IPS DF 6.9 (cell line): ENCODE measurements at regions not wholly inside any gene's neighbourhood (a gene's known extent, or its start where the extent isn't known, plus 50 kb on each side); places are given as distances from the start of the nearest gene placed in this dataset.

ENCODE experiments used
- DNase-seq: peaks from one replicate; pipeline ENCODE4 v3.0.0-alpha.2; 2013; ENCODE audit warnings: low read depth, low spot score
- H3K27ac ChIP-seq: one replicate; pipeline ENCODE4 v1.5.1; 2013; ENCODE audit warnings: low read length, control low read depth
- H3K27me3 ChIP-seq: 2 replicates; pipeline ENCODE4 v1.6.1; 2013; ENCODE audit warnings: mild to moderate bottlenecking, low read length; ENCODE audit not compliant: control insufficient read depth, insufficient read depth
- H3K36me3 ChIP-seq: 2 replicates; pipeline ENCODE4 v1.6.1; 2013; ENCODE audit warnings: low read length; ENCODE audit not compliant: control insufficient read depth, insufficient read depth
- H3K4me1 ChIP-seq: 2 replicates; pipeline ENCODE4 v1.6.1; 2013; ENCODE audit warnings: low read length; ENCODE audit not compliant: control insufficient read depth, insufficient read depth
- H3K4me3 ChIP-seq: 2 replicates; pipeline ENCODE4 v1.5.1; 2013; ENCODE audit warnings: mild to moderate bottlenecking, low read length
- H3K9me3 ChIP-seq: 2 replicates; pipeline ENCODE4 v1.6.1; 2013; ENCODE audit warnings: low read length, inconsistent platforms; ENCODE audit not compliant: control insufficient read depth, insufficient read depth
- WGBS: extraction: QIAGEN DNeasy Blood & Tissue Kit; methylation state at CpG from one replicate; pipeline ENCODE4 v1.1.7; 2013; ENCODE audit warnings: mixed read lengths, missing lambda C conversion rate; ENCODE audit not compliant: insufficient read length, insufficient coverage; 5-methylcytosine and 5-hydroxymethylcytosine counted together

- H3K27me3 ChIP-seq, result no peaks in the 10 kb centered on the region
- no peak for DNase-seq
- WGBS, result no CpG with 5 or more reads among the region's 2 CpGs
- H3K27ac ChIP-seq, result no peak overlapping the region
- no peak overlapping the region for H3K4me3 ChIP-seq
- H3K4me1 ChIP-seq, result peaks cover 3% of the 10 kb centered on the region; the same call in 1 of the 2 replicates
- no peaks in the 10 kb centered on the region for H3K36me3 ChIP-seq
- H3K9me3 ChIP-seq, result no peaks in the 10 kb centered on the region
These were observed 103.0 kb downstream of the SLC30A10 start for GRCh38 chr1:219825355-219825754.

GRCh38 chr1:219824338-219824737, 104.0 kb downstream of the SLC30A10 start:
- Histone ChIP-seq H3K27ac (no peak overlapping the region), H3K27me3 (no peaks in the 10 kb centered on the region), H3K4me3 (no peak overlapping the region), H3K9me3 (no peaks in the 10 kb centered on the region), H3K36me3 (no peaks in the 10 kb centered on the region), H3K4me1 (peaks cover 3% of the 10 kb centered on the region; the same call in 1 of the 2 replicates)
- no CpG with 5 or more reads among the region's 2 CpGs for WGBS
- DNase-seq, result no peak

GRCh38 chr1:219820551-219820950, 107.8 kb downstream of the SLC30A10 start:
- Histone ChIP-seq H3K36me3 (no peaks in the 10 kb centered on the region), H3K4me1 (peaks cover 2% of the 10 kb centered on the region; the same call in 1 of the 2 replicates), H3K27ac (no peak overlapping the region), H3K4me3 (no peak overlapping the region), H3K27me3 (no peaks in the 10 kb centered on the region), H3K9me3 (no peaks in the 10 kb centered on the region)
- no CpG with 5 or more reads among the region's 2 CpGs for WGBS
- no peak for DNase-seq

- Histone ChIP-seq H3K27me3 (no peaks in the 10 kb centered on the region), H3K4me3 (no peak overlapping the region), H3K36me3 (no peaks in the 10 kb centered on the region), H3K4me1 (peaks cover 2% of the 10 kb centered on the region; the same call in 1 of the 2 replicates), H3K27ac (no peak overlapping the region), H3K9me3 (no peaks in the 10 kb centered on the region)
- WGBS, result no CpG with 5 or more reads among the region's 2 CpGs
- no peak for DNase-seq
These were observed 110.4 kb downstream of the SLC30A10 start for GRCh38 chr1:219817914-219818313.

- no peaks in the 10 kb centered on the region for H3K36me3 ChIP-seq
- no CpG with 5 or more reads among the region's 1 CpG for WGBS
- no peak overlapping the region for H3K4me3 ChIP-seq
- no peaks in the 10 kb centered on the region for H3K9me3 ChIP-seq
- no peak for DNase-seq
- H3K27me3 ChIP-seq, result no peaks in the 10 kb centered on the region
- H3K27ac ChIP-seq, result no peak overlapping the region
- peaks cover 2% of the 10 kb centered on the region; the same call in 1 of the 2 replicates for H3K4me1 ChIP-seq
These were observed 115.1 kb downstream of the SLC30A10 start for GRCh38 chr1:219813294-219813693.

- no peaks in the 10 kb centered on the region for H3K36me3 ChIP-seq
- peak; percentile 55 for DNase-seq
- no peaks in the 10 kb centered on the region for H3K27me3 ChIP-seq
- H3K4me3 ChIP-seq, result no peak overlapping the region
- no CpG with 5 or more reads among the region's 4 CpGs for WGBS
- H3K27ac ChIP-seq, result no peak overlapping the region
- H3K9me3 ChIP-seq, result no peaks in the 10 kb centered on the region
- peaks cover 2% of the 10 kb centered on the region; the same call in 1 of the 2 replicates for H3K4me1 ChIP-seq
These were observed 115.7 kb downstream of the SLC30A10 start for GRCh38 chr1:219812491-219813203.

- H3K9me3 ChIP-seq, result no peaks in the 10 kb centered on the region
- no peak overlapping the region for H3K27ac ChIP-seq
- no CpG with 5 or more reads among the region's 4 CpGs for WGBS
These were observed 116.3 kb downstream of the SLC30A10 start for GRCh38 chr1:219812086-219812485.

GRCh38 chr1:219810451-219810850, 117.9 kb downstream of the SLC30A10 start:
- H3K27me3 ChIP-seq, result no peaks in the 10 kb centered on the region
- no peak for DNase-seq
- peaks cover 2% of the 10 kb centered on the region; the same call in 1 of the 2 replicates for H3K4me1 ChIP-seq
- H3K36me3 ChIP-seq, result no peaks in the 10 kb centered on the region
- H3K4me3 ChIP-seq, result no peak overlapping the region
- H3K9me3 ChIP-seq, result no peaks in the 10 kb centered on the region
- WGBS, result no CpG with 5 or more reads among the region's 5 CpGs
- H3K27ac ChIP-seq, result no peak overlapping the region

More at GRCh38 chr1:219812086-219812485, 116.3 kb downstream of the SLC30A10 start:
- H3K36me3 ChIP-seq, result no peaks in the 10 kb centered on the region
- DNase-seq, result no peak
- no peak overlapping the region for H3K4me3 ChIP-seq
- H3K27me3 ChIP-seq, result no peaks in the 10 kb centered on the region
- peaks cover 2% of the 10 kb centered on the region; the same call in 1 of the 2 replicates for H3K4me1 ChIP-seq

- Histone ChIP-seq H3K36me3 (no peaks in the 10 kb centered on the region), H3K9me3 (no peaks in the 10 kb centered on the region), H3K27ac (no peak overlapping the region), H3K4me1 (peaks cover 2% of the 10 kb centered on the region; the same call in 1 of the 2 replicates), H3K4me3 (no peak overlapping the region), H3K27me3 (no peaks in the 10 kb centered on the region)
- no CpG with 5 or more reads among the region's 7 CpGs for WGBS
- DNase-seq, result no peak
These were observed 119.6 kb downstream of the SLC30A10 start for GRCh38 chr1:219808790-219809189.

- H3K4me3 ChIP-seq, result no peak overlapping the region
- no peaks in the 10 kb centered on the region for H3K36me3 ChIP-seq
- WGBS, result no CpG with 5 or more reads among the region's 2 CpGs
- no peak for DNase-seq
- H3K27me3 ChIP-seq, result no peaks in the 10 kb centered on the region
- no peak overlapping the region for H3K27ac ChIP-seq
- H3K9me3 ChIP-seq, result no peaks in the 10 kb centered on the region
- H3K4me1 ChIP-seq, result no peaks in the 10 kb centered on the region
These were observed 121.7 kb downstream of the SLC30A10 start for GRCh38 chr1:219806642-219807041.

- H3K4me1 ChIP-seq, result no peaks in the 10 kb centered on the region
- H3K27ac ChIP-seq, result no peak overlapping the region
- no CpG with 5 or more reads among the region's 4 CpGs for WGBS
- DNase-seq, result no peak
- H3K27me3 ChIP-seq, result no peaks in the 10 kb centered on the region
- no peaks in the 10 kb centered on the region for H3K36me3 ChIP-seq
- no peak overlapping the region for H3K4me3 ChIP-seq
- H3K9me3 ChIP-seq, result no peaks in the 10 kb centered on the region
These were observed 122.3 kb downstream of the SLC30A10 start for GRCh38 chr1:219806020-219806419.
